Fibroblast of lung (primary cell): ENCODE measurements at regions not wholly inside any gene's neighbourhood (a gene's known extent, or its start where the extent isn't known, plus 50 kb on each side); places are given as distances from the start of the nearest gene placed in this dataset.
A peak's percentile ranks its signal among the peaks of the same experiment; 100 is the strongest.

Source experiments
- DNase-seq, 2 donors: peaks; one replicate each; pipeline versions ENCODE4 v3.0.0 to v3.0.0-alpha.2; 2010; ENCODE audit warnings: low read depth in 2 of 2
- H2AFZ ChIP-seq: 2 replicates; pipeline ENCODE4 v1.5.1; 2012; ENCODE audit warnings: low read length, control low read depth, inconsistent platforms
- H3K27ac ChIP-seq: 2 replicates; pipeline ENCODE4 v1.5.1; 2011; ENCODE audit warnings: low read length, control low read depth; ENCODE audit not compliant: insufficient read depth
- H3K27me3 ChIP-seq: 2 replicates; pipeline ENCODE4 v1.5.1; 2011; ENCODE audit warnings: mild to moderate bottlenecking, low read length; ENCODE audit not compliant: control insufficient read depth, insufficient read depth
- H3K36me3 ChIP-seq: 2 replicates; pipeline ENCODE4 v1.5.1; 2011; ENCODE audit warnings: low read length; ENCODE audit not compliant: control insufficient read depth, insufficient read depth
- H3K4me1 ChIP-seq: 2 replicates; pipeline ENCODE4 v1.5.1; 2011; ENCODE audit warnings: low read length; ENCODE audit not compliant: control insufficient read depth, insufficient read depth; ENCODE audit errors: extremely low read depth
- H3K4me2 ChIP-seq: 2 replicates; pipeline ENCODE4 v1.5.1; 2011; ENCODE audit warnings: low read length, control low read depth; ENCODE audit not compliant: insufficient read depth; ENCODE audit errors: extremely low read depth
- H3K4me3 ChIP-seq, 4 experiments: fragments of 200-600 bp in 1 of 4; sonication (generic) in 1 of 4; replicated peaks in 1 of 4; 2 replicates each; pipeline ENCODE4 v1.5.1; 2011 to 2016; ENCODE audit warnings: low read length in 4 of 4, low read depth in 3 of 4, mild to moderate bottlenecking in 3 of 4, control low read depth in 2 of 4, inconsistent platforms in 1 of 4, mixed read lengths in 1 of 4; ENCODE audit not compliant: insufficient read depth in 1 of 4; ENCODE audit errors: control extremely low read depth in 1 of 4
- H3K79me2 ChIP-seq: 2 replicates; pipeline ENCODE4 v1.5.1; 2012; ENCODE audit warnings: mild to moderate bottlenecking, low read length, inconsistent platforms; ENCODE audit not compliant: control insufficient read depth, insufficient read depth
- H3K9ac ChIP-seq: 2 replicates; pipeline ENCODE4 v1.5.1; 2011; ENCODE audit warnings: mild to moderate bottlenecking, low read length, control low read depth; ENCODE audit not compliant: insufficient read depth
- H3K9me3 ChIP-seq: 2 replicates; pipeline ENCODE4 v1.5.1; 2012; ENCODE audit warnings: low read depth, low read length; ENCODE audit not compliant: control insufficient read depth, insufficient read depth
- H4K20me1 ChIP-seq: 2 replicates; pipeline ENCODE4 v1.5.1; 2011; ENCODE audit warnings: low read length; ENCODE audit not compliant: control insufficient read depth, insufficient read depth; ENCODE audit errors: extremely low read depth
- EZH2 ChIP-seq: IDR thresholded peaks from 2 replicates; pipeline ENCODE4 v1.5.1; 2012; ENCODE audit warnings: low read length, control low read depth, mild to moderate bottlenecking; ENCODE audit errors: missing control alignments
- TF ChIP-seq, protein P1 (sequence below), 2 donors: IDR thresholded peaks in 1 of 2; conservative IDR thresholded peaks in 1 of 2; 1 replicate in 1 of 2; 2 replicates in 1 of 2; pipeline ENCODE4 v1.5.1; 2011 to 2012; ENCODE audit warnings: low read length in 2 of 2, control low read depth in 1 of 2, inconsistent platforms in 1 of 2, low read depth in 1 of 2, mild to moderate bottlenecking in 1 of 2

DNA sequence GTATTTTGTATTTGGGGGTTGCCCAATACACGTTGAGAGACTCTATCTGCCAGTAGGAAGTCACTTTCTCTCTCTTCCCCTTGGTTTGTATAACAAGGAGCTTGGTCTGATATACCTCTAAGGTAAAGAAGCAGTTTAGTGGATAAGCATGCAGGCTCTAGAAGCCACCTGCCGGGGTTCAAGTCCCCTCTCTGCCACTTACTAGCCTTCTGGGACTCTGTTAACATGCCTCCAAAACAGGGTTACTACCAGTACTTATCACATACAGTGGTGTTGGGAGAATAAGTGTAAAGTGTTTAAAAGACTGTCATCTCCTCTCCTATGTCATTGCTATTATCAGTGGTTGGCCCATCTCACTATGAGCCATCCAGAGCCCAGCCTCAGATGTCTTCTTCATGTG, 156.1 kb upstream of the HS3ST3A1 start:
- no peaks in the 10 kb centered on the region for H3K4me1 ChIP-seq
- no peak overlapping the region for H2AFZ ChIP-seq
- DNase-seq: no peak
- no peaks in the 10 kb centered on the region for H3K27me3 ChIP-seq
- H3K9me3 ChIP-seq: no peaks in the 10 kb centered on the region
- no peak overlapping the region for H3K9ac ChIP-seq
- TF ChIP-seq EZH2: no peak
- TF ChIP-seq, protein P1, sequence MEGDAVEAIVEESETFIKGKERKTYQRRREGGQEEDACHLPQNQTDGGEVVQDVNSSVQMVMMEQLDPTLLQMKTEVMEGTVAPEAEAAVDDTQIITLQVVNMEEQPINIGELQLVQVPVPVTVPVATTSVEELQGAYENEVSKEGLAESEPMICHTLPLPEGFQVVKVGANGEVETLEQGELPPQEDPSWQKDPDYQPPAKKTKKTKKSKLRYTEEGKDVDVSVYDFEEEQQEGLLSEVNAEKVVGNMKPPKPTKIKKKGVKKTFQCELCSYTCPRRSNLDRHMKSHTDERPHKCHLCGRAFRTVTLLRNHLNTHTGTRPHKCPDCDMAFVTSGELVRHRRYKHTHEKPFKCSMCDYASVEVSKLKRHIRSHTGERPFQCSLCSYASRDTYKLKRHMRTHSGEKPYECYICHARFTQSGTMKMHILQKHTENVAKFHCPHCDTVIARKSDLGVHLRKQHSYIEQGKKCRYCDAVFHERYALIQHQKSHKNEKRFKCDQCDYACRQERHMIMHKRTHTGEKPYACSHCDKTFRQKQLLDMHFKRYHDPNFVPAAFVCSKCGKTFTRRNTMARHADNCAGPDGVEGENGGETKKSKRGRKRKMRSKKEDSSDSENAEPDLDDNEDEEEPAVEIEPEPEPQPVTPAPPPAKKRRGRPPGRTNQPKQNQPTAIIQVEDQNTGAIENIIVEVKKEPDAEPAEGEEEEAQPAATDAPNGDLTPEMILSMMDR (conservative IDR thresholded peaks at IDR 0.05 in 1 of 2, IDR thresholded peaks at IDR 0.05 in 1 of 2; ENCODE audit: low read depth in 1 of 2, low read length in 2 of 2): no peak
- no peaks in the 10 kb centered on the region for H3K36me3 ChIP-seq
- no peak overlapping the region for H3K27ac ChIP-seq
- no peak overlapping the region for H3K4me3 ChIP-seq
- H4K20me1 ChIP-seq: no peaks in the 10 kb centered on the region
- no peak overlapping the region for H3K4me2 ChIP-seq
- no peaks in the 10 kb centered on the region for H3K79me2 ChIP-seq

DNA sequence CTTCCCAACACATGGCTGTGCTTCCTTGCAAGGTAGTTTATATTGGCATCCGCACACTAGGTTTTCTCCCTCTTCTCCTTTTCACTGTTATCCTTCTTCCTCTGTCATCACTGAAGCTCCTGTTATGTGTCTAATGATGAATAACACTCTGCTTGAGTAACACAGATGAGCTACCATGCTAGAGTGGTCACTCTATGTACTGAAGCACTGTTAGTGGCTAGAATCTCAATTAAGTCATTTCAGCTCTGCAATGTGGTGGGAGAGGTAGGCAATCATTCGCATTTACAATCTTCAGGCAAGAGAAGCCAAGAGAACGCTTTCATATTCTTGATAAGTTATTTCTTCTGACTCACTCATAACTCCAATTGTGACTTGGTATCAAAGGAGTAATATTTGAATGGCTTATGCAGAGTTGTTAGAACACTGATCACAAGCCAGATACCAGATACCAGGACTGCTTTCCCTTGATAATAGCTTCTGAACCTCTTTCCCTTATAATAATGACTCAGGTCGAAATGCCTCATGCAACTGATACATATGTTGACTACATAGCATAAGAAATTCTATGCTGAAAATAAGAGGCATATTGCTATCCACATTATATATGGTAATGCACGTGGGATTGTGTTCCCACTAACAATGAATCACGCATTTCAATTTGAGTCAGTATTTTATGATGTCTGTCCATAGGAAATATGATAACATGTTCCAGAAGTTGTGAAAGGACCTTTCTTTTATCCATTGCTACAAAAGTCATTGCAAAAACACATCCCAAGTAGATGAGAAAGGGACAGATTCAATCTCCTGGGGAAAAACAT, 158.0 kb upstream of the HS3ST3A1 start:
- Histone ChIP-seq H3K27me3 (no peaks in the 10 kb centered on the region), H3K4me1 (no peaks in the 10 kb centered on the region), H4K20me1 (no peaks in the 10 kb centered on the region), H3K4me3 (no peak overlapping the region), H2AFZ (no peak overlapping the region), H3K4me2 (no peak overlapping the region), H3K27ac (no peak overlapping the region), H3K9me3 (no peaks in the 10 kb centered on the region), H3K79me2 (no peaks in the 10 kb centered on the region), H3K36me3 (no peaks in the 10 kb centered on the region), H3K9ac (no peak overlapping the region)
- DNase-seq: no peak
- TF ChIP-seq EZH2: no peak
- TF ChIP-seq, protein P1 (conservative IDR thresholded peaks at IDR 0.05 in 1 of 2, IDR thresholded peaks at IDR 0.05 in 1 of 2; ENCODE audit: low read depth in 1 of 2, low read length in 2 of 2): no peak

DNA sequence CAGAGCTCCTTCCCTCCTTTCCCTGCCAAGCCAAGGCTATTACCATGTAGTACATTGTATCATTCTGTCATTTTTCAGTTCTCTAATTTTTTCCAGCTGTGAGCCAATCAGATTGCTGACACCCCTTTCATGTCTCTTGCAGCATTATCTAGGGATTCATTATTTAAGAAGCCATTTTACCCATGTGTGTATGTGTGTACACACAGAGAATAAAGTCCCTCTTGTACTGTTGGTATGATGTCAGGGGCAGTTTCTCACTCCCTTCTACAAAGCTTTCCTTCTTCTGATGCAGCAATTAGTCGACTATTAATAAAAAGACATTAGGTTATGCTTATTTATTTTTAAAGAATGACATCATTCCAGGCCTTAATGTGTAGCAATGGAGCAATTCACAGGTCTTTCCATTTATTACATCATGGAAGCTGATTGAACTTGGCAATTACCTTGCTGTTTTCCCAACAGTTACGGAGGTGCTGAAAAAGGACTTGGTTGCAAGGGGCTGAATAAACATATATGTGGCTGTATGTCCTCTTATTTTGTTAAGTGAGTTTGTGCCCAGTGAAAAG, 159.4 kb upstream of the HS3ST3A1 start:
- Histone ChIP-seq H3K27ac (no peak overlapping the region), H3K4me1 (no peaks in the 10 kb centered on the region), H3K4me2 (no peak overlapping the region), H3K9ac (no peak overlapping the region), H3K27me3 (no peaks in the 10 kb centered on the region), H3K79me2 (no peaks in the 10 kb centered on the region), H3K36me3 (no peaks in the 10 kb centered on the region), H4K20me1 (no peaks in the 10 kb centered on the region), H3K4me3 (no peak overlapping the region), H2AFZ (no peak overlapping the region), H3K9me3 (no peaks in the 10 kb centered on the region)
- DNase-seq: peak in 1 of 2 donors; percentile 12
- no peak for TF ChIP-seq EZH2
- TF ChIP-seq, protein P1 (conservative IDR thresholded peaks at IDR 0.05 in 1 of 2, IDR thresholded peaks at IDR 0.05 in 1 of 2; ENCODE audit: low read depth in 1 of 2, low read length in 2 of 2): no peak
